ENCODE measurements at regions not wholly inside any gene's neighbourhood (a gene's known extent, or its start where the extent isn't known, plus 50 kb on each side); places are given as distances from the start of the nearest gene placed in this dataset.

GRCh38 chr4:22870847-22871449 is 178.2 kb downstream of the GBA3 start:
- TF ChIP-seq CTCF (IDR thresholded peaks at IDR 0.05) (no peak), POLR2A (IDR thresholded peaks at IDR 0.05) (no peak)
